Neuronal stem cell (in vitro differentiated cells): ENCODE measurements at regions not wholly inside any gene's neighbourhood (a gene's known extent, or its start where the extent isn't known, plus 50 kb on each side); places are given as distances from the start of the nearest gene placed in this dataset.

Experiments used
- DNase-seq: peaks from one replicate; pipeline ENCODE4 v3.0.0-alpha.2; 2013; ENCODE audit warnings: low spot score
- H2AFZ ChIP-seq: one replicate; pipeline ENCODE4 v1.6.1; 2013; ENCODE audit warnings: mild to moderate bottlenecking, low read length, inconsistent platforms
- H2AK5ac ChIP-seq: 2 replicates; pipeline ENCODE4 v1.6.1; 2013; ENCODE audit warnings: low read depth, mild to moderate bottlenecking, inconsistent platforms, low read length, moderate library complexity, mixed read lengths
- H2BK120ac ChIP-seq: 2 replicates; pipeline ENCODE4 v1.6.1; 2013; ENCODE audit warnings: low read depth, mild to moderate bottlenecking, inconsistent platforms, low read length, moderate library complexity, mixed read lengths
- H2BK12ac ChIP-seq: one replicate; pipeline ENCODE4 v1.6.1; 2013; ENCODE audit warnings: low read length, inconsistent platforms
- H2BK15ac ChIP-seq: 2 replicates; pipeline ENCODE4 v1.6.1; 2013; ENCODE audit warnings: mild to moderate bottlenecking, low read length, inconsistent platforms, mixed read lengths
- H2BK5ac ChIP-seq: one replicate; pipeline ENCODE4 v1.6.1; 2013; ENCODE audit warnings: inconsistent platforms, mild to moderate bottlenecking, low read length, moderate library complexity
- H3K14ac ChIP-seq: one replicate; pipeline ENCODE4 v1.6.1; 2013; ENCODE audit warnings: low read length, inconsistent platforms
- H3K18ac ChIP-seq: 2 replicates; pipeline ENCODE4 v1.6.1; 2013; ENCODE audit warnings: low read length, inconsistent platforms
- H3K23ac ChIP-seq: 2 replicates; pipeline ENCODE4 v1.6.1; 2013; ENCODE audit warnings: low read depth, mild to moderate bottlenecking, mixed read lengths, low read length, inconsistent platforms; ENCODE audit not compliant: poor library complexity
- H3K27ac ChIP-seq: replicated peaks from 3 replicates; pipeline ENCODE4 v1.5.1; 2013; ENCODE audit warnings: low read length, inconsistent platforms
- H3K27me3 ChIP-seq, 3 experiments: 2 replicates each; pipeline ENCODE4 v1.6.1; 2013; ENCODE audit warnings: low read length in 3 of 3, mild to moderate bottlenecking in 2 of 3, inconsistent platforms in 1 of 3, low read depth in 1 of 3, mixed read lengths in 1 of 3, moderate library complexity in 1 of 3; ENCODE audit not compliant: control insufficient read depth in 3 of 3, insufficient read depth in 3 of 3
- H3K36me3 ChIP-seq, 2 donors: replicated peaks in 1 of 2; 2 replicates each; pipeline ENCODE4 v1.6.1; 2013; ENCODE audit warnings: low read length in 2 of 2; ENCODE audit not compliant: control insufficient read depth in 2 of 2, insufficient read depth in 2 of 2
- H3K4ac ChIP-seq: 2 replicates; pipeline ENCODE4 v1.6.1; 2013; ENCODE audit warnings: inconsistent platforms, mild to moderate bottlenecking, low read length, moderate library complexity
- H3K4me1 ChIP-seq, 2 donors: 1 replicate in 1 of 2; 2 replicates in 1 of 2; pipeline ENCODE4 v1.6.1; 2013; ENCODE audit warnings: low read length in 2 of 2, low read depth in 1 of 2; ENCODE audit not compliant: control insufficient read depth in 2 of 2, insufficient read depth in 1 of 2
- H3K4me2 ChIP-seq: one replicate; pipeline ENCODE4 v1.6.1; 2013; ENCODE audit warnings: mild to moderate bottlenecking, low read length, inconsistent platforms; ENCODE audit not compliant: insufficient read depth, poor library complexity, severe bottlenecking
- H3K4me3 ChIP-seq, 2 donors: 2 replicates each; pipeline ENCODE4 v1.5.1; 2013; ENCODE audit warnings: low read length in 2 of 2, mild to moderate bottlenecking in 2 of 2, inconsistent platforms in 1 of 2, moderate library complexity in 1 of 2
- H3K79me1 ChIP-seq: one replicate; pipeline ENCODE4 v1.6.1; 2013; ENCODE audit warnings: low read depth, mild to moderate bottlenecking, inconsistent platforms, low read length, moderate library complexity
- H3K9ac ChIP-seq: one replicate; pipeline ENCODE4 v1.6.1; 2013; ENCODE audit warnings: mild to moderate bottlenecking, low read depth, low read length, inconsistent platforms; ENCODE audit not compliant: poor library complexity
- H3K9me3 ChIP-seq, 2 donors: replicated peaks in 1 of 2; 2 replicates each; pipeline versions ENCODE3 to v1.6.1; 2013; ENCODE audit warnings: low read length in 2 of 2, mild to moderate bottlenecking in 2 of 2, inconsistent platforms in 1 of 2, low read depth in 1 of 2, mixed read lengths in 1 of 2, moderate library complexity in 1 of 2; ENCODE audit not compliant: control insufficient read depth in 2 of 2, insufficient read depth in 1 of 2
- H4K8ac ChIP-seq: one replicate; pipeline ENCODE4 v1.6.1; 2013; ENCODE audit warnings: low read depth, mild to moderate bottlenecking, inconsistent platforms, low read length, moderate library complexity
- H4K91ac ChIP-seq: one replicate; pipeline ENCODE4 v1.6.1; 2013; ENCODE audit warnings: low read length, low read depth, mild to moderate bottlenecking, inconsistent platforms; ENCODE audit not compliant: poor library complexity
- WGBS, 2 donors: extraction: QIAGEN DNeasy Blood & Tissue Kit; methylation state at CpG; one replicate each; pipeline ENCODE4 v1.1.7; 2013; ENCODE audit warnings: missing lambda C conversion rate in 2 of 2, mixed read lengths in 1 of 2; ENCODE audit not compliant: insufficient read length in 2 of 2, insufficient replicate concordance in 1 of 2; ENCODE audit errors: extremely low coverage in 2 of 2; 5-methylcytosine and 5-hydroxymethylcytosine counted together

GRCh38 chr6:141664744-141665143, 468.0 kb upstream of the GJE1 start:
- Histone ChIP-seq H3K4me1 (peaks cover 1 to 4% of the 10 kb centered on the region in 2 donors), H3K27ac (no peak overlapping the region), H3K79me1 (no peaks in the 10 kb centered on the region), H2BK120ac (no peak overlapping the region), H3K4me3 (no peak overlapping the region), H3K9ac (no peak overlapping the region), H3K4ac (no peak overlapping the region), H3K9me3 (no peaks in the 10 kb centered on the region), H3K27me3 (no peaks in the 10 kb centered on the region), H3K4me2 (no peak overlapping the region), H3K18ac (no peak overlapping the region), H2BK15ac (no peak overlapping the region), H2AK5ac (no peak overlapping the region), H4K91ac (no peak overlapping the region), H4K8ac (no peak overlapping the region), H3K23ac (no peak overlapping the region), H3K14ac (no peak overlapping the region), H2BK5ac (no peak overlapping the region), H3K36me3 (no peaks in the 10 kb centered on the region), H2AFZ (no peak overlapping the region), H2BK12ac (no peak overlapping the region)
- WGBS, 2 donors: no CpG with 5 or more reads among the region's 2 CpGs
- no peak for DNase-seq

- no peak for DNase-seq
- Histone ChIP-seq H3K4ac (no peak overlapping the region), H3K18ac (no peak overlapping the region), H2AK5ac (no peak overlapping the region), H4K91ac (no peak overlapping the region), H2AFZ (no peak overlapping the region), H3K27ac (no peak overlapping the region), H3K4me3 (no peak overlapping the region), H3K4me2 (no peak overlapping the region), H3K4me1 (no peaks in the 10 kb centered on the region), H2BK12ac (no peak overlapping the region), H4K8ac (no peak overlapping the region), H2BK5ac (no peak overlapping the region), H3K23ac (no peak overlapping the region), H3K36me3 (no peaks in the 10 kb centered on the region), H2BK15ac (no peak overlapping the region), H3K9ac (no peak overlapping the region), H3K27me3 (no peaks in the 10 kb centered on the region), H3K9me3 (no peaks in the 10 kb centered on the region), H2BK120ac (no peak overlapping the region), H3K14ac (no peak overlapping the region), H3K79me1 (no peaks in the 10 kb centered on the region)
- no CpG with 5 or more reads among the region's 3 CpGs for WGBS, 2 donors
Observed at GRCh38 chr6:141659582-141659981, 473.1 kb upstream of the GJE1 start.

- no peak overlapping the region for H3K27ac ChIP-seq
- H3K4me1 ChIP-seq: no peaks in the 10 kb centered on the region
- H3K23ac ChIP-seq: no peak overlapping the region
- H2BK120ac ChIP-seq: no peak overlapping the region
- H2BK5ac ChIP-seq: no peak overlapping the region
- H2BK12ac ChIP-seq: no peak overlapping the region
- no peak overlapping the region for H3K14ac ChIP-seq
- no peak overlapping the region for H4K91ac ChIP-seq
- H2AFZ ChIP-seq: no peak overlapping the region
- H2BK15ac ChIP-seq: no peak overlapping the region
- no peak overlapping the region for H3K4ac ChIP-seq
- H4K8ac ChIP-seq: no peak overlapping the region
- no CpG with 5 or more reads among the region's 2 CpGs for WGBS, 2 donors
- H3K18ac ChIP-seq: no peak overlapping the region
- DNase-seq: no peak
- no peak overlapping the region for H2AK5ac ChIP-seq
- no peaks in the 10 kb centered on the region for H3K79me1 ChIP-seq
- no peak overlapping the region for H3K9ac ChIP-seq
- H3K27me3 ChIP-seq: no peaks in the 10 kb centered on the region
- H3K36me3 ChIP-seq: no peaks in the 10 kb centered on the region
- H3K4me2 ChIP-seq: no peak overlapping the region
- H3K4me3 ChIP-seq: no peak overlapping the region
- no peaks in the 10 kb centered on the region for H3K9me3 ChIP-seq
Observed at GRCh38 chr6:141658696-141659095, 474.0 kb upstream of the GJE1 start.

- Histone ChIP-seq H4K8ac (no peak overlapping the region), H3K9me3 (no peaks in the 10 kb centered on the region), H2BK5ac (no peak overlapping the region), H3K4me3 (no peak overlapping the region), H4K91ac (no peak overlapping the region), H2BK12ac (no peak overlapping the region), H3K27ac (no peak overlapping the region), H3K4ac (no peak overlapping the region), H3K9ac (no peak overlapping the region), H3K27me3 (no peaks in the 10 kb centered on the region), H2AFZ (no peak overlapping the region), H3K36me3 (no peaks in the 10 kb centered on the region), H2BK120ac (no peak overlapping the region), H3K4me2 (no peak overlapping the region), H2BK15ac (no peak overlapping the region), H3K4me1 (no peaks in the 10 kb centered on the region), H3K14ac (no peak overlapping the region), H3K79me1 (no peaks in the 10 kb centered on the region), H3K23ac (no peak overlapping the region), H3K18ac (no peak overlapping the region), H2AK5ac (no peak overlapping the region)
- no peak for DNase-seq
- no CpG with 5 or more reads among the region's 1 CpG for WGBS, 2 donors
Observed at GRCh38 chr6:141657812-141658211, 474.9 kb upstream of the GJE1 start.
